ENCODE measurements at regions not wholly inside any gene's neighbourhood (a gene's known extent, or its start where the extent isn't known, plus 50 kb on each side); places are given as distances from the start of the nearest gene placed in this dataset.

GRCh38 chr7:1365846-1366245 is 93.4 kb downstream of the MICALL2 start:
- TF ChIP-seq POLR2AphosphoS5 (IDR thresholded peaks at IDR 0.05; ENCODE audit: low read depth, low read length) (no peak), TAF1 (IDR thresholded peaks at IDR 0.05; ENCODE audit: borderline replicate concordance, insufficient read depth, low read length) (no peak), REST (IDR thresholded peaks at IDR 0.05; ENCODE audit: insufficient read depth in 1 of 2, low read depth in 2 of 2, low read length in 2 of 2) (no peak)
